Fibroblast of villous mesenchyme (primary cell): ENCODE measurements at regions not wholly inside any gene's neighbourhood (a gene's known extent, or its start where the extent isn't known, plus 50 kb on each side); places are given as distances from the start of the nearest gene placed in this dataset. TPM values are rescaled to one million over a fixed set of nuclear protein-coding genes. Genes with fewer than 3 reads are reported as not detected.
"Not testable (repeated sequence)": the region's sequence is repeated elsewhere in the genome, so short reads cannot be mapped to it uniquely, and the experiment has no call there.

Experiments used
- DNase-seq: peaks from one replicate; pipeline ENCODE4 v3.0.0-alpha.2; 2010; ENCODE audit warnings: low read depth
- H3K4me3 ChIP-seq: 2 replicates; pipeline ENCODE4 v1.5.1; 2011; ENCODE audit warnings: low read depth, mild to moderate bottlenecking, low read length
- CTCF ChIP-seq: IDR thresholded peaks from 2 replicates; pipeline ENCODE4 v1.5.1; 2012; ENCODE audit warnings: low read depth, mild to moderate bottlenecking, low read length; ENCODE audit not compliant: insufficient read depth
- small RNA-seq: library from RNA; depleted of rRNA; stranded (forward); fragments of <200 nt; gene quantifications from one replicate; pipeline ENCODE3, GENCODE V24; 2012

- TF ChIP-seq CTCF: no peak
- DNase-seq: no peak
- no peak overlapping the region for H3K4me3 ChIP-seq
These were observed 62.7 kb upstream of the ZNF267 start for GRCh38 chr16:31810863-31811262.

GRCh38 chr16:31816141-31816540 lies 57.5 kb upstream of the ZNF267 start:
- not testable (repeated sequence) for DNase-seq, H3K4me3 ChIP-seq

- no peak for DNase-seq
- H3K4me3 ChIP-seq: no peak overlapping the region
- no peak for TF ChIP-seq CTCF
These were observed 54.2 kb upstream of the ZNF267 start for GRCh38 chr16:31819386-31819785.

- DNase-seq: no peak
- H3K4me3 ChIP-seq: no peak overlapping the region
- TF ChIP-seq CTCF: no peak
These were observed 53.7 kb upstream of the ZNF267 start for GRCh38 chr16:31819948-31820347.

Small RNA genes lying in the stretch of these regions (small RNA-seq; reads per million reads assigned to genes)
- not detected for gene AC074050.1
